ENCODE measurements at regions not wholly inside any gene's neighbourhood (a gene's known extent, or its start where the extent isn't known, plus 50 kb on each side); places are given as distances from the start of the nearest gene placed in this dataset.

DNA sequence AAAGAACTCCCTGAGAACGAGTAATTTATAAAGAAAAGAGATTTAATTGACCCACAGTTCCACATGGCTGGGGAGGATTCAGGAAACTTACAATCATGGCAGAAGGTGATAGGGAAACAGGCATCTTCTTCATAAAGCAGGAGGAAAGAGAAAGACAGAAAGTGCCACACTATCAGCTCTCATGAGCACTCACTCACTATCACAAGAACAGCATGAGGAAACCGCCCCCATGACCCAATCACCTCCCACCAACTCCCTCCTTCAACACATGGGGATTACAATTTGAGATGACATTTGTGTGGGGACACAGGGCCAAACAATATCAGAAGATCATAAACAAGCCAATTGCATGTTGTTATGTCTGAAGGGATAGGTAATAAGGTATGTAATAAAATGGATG, 935.9 kb upstream of the COX7C start:
- H2AFZ ChIP-seq = no peak overlapping the region
- DNase-seq (ENCODE audit: low spot score) = no peak
- 84% methylated on average over 2 of the region's 2 CpGs for WGBS (ENCODE audit: low lambda C conversion rate, missing lambda C conversion rate)
- no peaks in the 10 kb centered on the region for H3K4me1 ChIP-seq (ENCODE audit: insufficient read depth)
- H3K4me2 ChIP-seq = no peak overlapping the region
- no peak overlapping the region for H3K4me3 ChIP-seq
- no peaks in the 10 kb centered on the region for H3K36me3 ChIP-seq (replicated peaks; ENCODE audit: insufficient read depth, low read depth)
- H3K79me2 ChIP-seq = no peaks in the 10 kb centered on the region
- no peaks in the 10 kb centered on the region for H3K9me3 ChIP-seq (ENCODE audit: low read depth)
- no peaks in the 10 kb centered on the region for H3K9me2 ChIP-seq (replicated peaks; ENCODE audit: insufficient read depth)
- H4K20me1 ChIP-seq (ENCODE audit: insufficient read depth, poor library complexity, severe bottlenecking) = no peaks in the 10 kb centered on the region
- TF ChIP-seq EZH2 (IDR thresholded peaks at IDR 0.05; ENCODE audit: borderline replicate concordance) (no peak), EZH2phosphoT487 (IDR thresholded peaks at IDR 0.05; ENCODE audit: low read depth, severe bottlenecking, unreplicated experiment) (no peak)
- TF ChIP-seq, protein P1, sequence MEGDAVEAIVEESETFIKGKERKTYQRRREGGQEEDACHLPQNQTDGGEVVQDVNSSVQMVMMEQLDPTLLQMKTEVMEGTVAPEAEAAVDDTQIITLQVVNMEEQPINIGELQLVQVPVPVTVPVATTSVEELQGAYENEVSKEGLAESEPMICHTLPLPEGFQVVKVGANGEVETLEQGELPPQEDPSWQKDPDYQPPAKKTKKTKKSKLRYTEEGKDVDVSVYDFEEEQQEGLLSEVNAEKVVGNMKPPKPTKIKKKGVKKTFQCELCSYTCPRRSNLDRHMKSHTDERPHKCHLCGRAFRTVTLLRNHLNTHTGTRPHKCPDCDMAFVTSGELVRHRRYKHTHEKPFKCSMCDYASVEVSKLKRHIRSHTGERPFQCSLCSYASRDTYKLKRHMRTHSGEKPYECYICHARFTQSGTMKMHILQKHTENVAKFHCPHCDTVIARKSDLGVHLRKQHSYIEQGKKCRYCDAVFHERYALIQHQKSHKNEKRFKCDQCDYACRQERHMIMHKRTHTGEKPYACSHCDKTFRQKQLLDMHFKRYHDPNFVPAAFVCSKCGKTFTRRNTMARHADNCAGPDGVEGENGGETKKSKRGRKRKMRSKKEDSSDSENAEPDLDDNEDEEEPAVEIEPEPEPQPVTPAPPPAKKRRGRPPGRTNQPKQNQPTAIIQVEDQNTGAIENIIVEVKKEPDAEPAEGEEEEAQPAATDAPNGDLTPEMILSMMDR (IDR thresholded peaks at IDR 0.05; ENCODE audit: poor library complexity) = no peak
- H3K27ac ChIP-seq = no peak overlapping the region
- H3K27me3 ChIP-seq = no peaks in the 10 kb centered on the region

DNA sequence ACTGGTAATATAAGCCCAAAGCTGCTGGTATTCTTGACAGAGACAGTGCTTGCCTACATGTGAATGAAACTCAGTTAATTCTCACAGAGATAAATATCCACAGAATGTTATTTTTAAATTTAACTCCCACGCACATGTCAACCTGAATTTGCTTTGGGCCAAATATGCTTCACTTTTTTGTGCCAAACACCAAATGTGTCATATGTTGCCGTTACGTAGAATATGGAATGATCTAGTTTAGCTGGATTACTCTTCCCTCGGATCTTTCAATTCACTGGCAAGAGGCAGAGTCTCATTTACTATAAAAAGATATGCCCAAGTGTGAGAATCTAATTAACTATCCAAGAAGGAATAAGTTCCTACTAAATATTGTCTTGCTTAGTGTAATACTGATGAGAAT, 933.4 kb upstream of the COX7C start:
- no peak for DNase-seq (ENCODE audit: low spot score)
- Histone ChIP-seq H3K4me1 (ENCODE audit: insufficient read depth) (no peaks in the 10 kb centered on the region), H3K9me2 (replicated peaks; ENCODE audit: insufficient read depth) (no peaks in the 10 kb centered on the region), H3K27me3 (no peaks in the 10 kb centered on the region), H3K27ac (no peak overlapping the region), H3K9me3 (ENCODE audit: low read depth) (no peaks in the 10 kb centered on the region), H2AFZ (no peak overlapping the region), H3K79me2 (no peaks in the 10 kb centered on the region), H3K4me3 (no peak overlapping the region), H4K20me1 (ENCODE audit: insufficient read depth, poor library complexity, severe bottlenecking) (no peaks in the 10 kb centered on the region), H3K36me3 (replicated peaks; ENCODE audit: insufficient read depth, low read depth) (no peaks in the 10 kb centered on the region), H3K4me2 (no peak overlapping the region)
- WGBS (ENCODE audit: low lambda C conversion rate, missing lambda C conversion rate) = 94% methylated on average over 4 of the region's 4 CpGs
- TF ChIP-seq, protein P1 (IDR thresholded peaks at IDR 0.05; ENCODE audit: poor library complexity) = no peak
- no peak for TF ChIP-seq EZH2phosphoT487 (IDR thresholded peaks at IDR 0.05; ENCODE audit: low read depth, severe bottlenecking, unreplicated experiment)
- TF ChIP-seq EZH2 (IDR thresholded peaks at IDR 0.05; ENCODE audit: borderline replicate concordance) = no peak

DNA sequence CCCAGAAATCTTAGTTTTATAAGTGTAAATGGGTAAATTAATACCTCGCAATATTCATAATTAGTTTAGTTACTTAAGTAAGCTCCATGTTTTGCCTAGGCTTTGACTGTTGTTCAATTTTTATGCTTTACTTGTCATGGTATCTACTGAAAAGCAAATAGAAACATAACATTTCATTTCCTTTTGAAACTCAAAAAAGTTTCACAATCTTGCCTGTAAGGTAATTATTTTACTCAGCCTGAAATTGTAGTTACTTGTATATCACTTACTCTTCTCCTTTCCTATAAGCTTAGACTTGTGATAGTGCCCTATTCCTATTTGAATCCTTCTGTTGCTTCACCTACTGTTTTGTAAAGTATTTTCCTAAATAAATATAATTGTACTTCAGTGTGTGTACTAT, 914.4 kb upstream of the COX7C start:
- TF ChIP-seq, protein P1 (IDR thresholded peaks at IDR 0.05; ENCODE audit: poor library complexity) = no peak
- no peak for TF ChIP-seq EZH2 (IDR thresholded peaks at IDR 0.05; ENCODE audit: borderline replicate concordance)
- TF ChIP-seq EZH2phosphoT487 (IDR thresholded peaks at IDR 0.05; ENCODE audit: low read depth, severe bottlenecking, unreplicated experiment) = no peak
- H2AFZ ChIP-seq = no peak overlapping the region
- H3K27ac ChIP-seq = no peak overlapping the region
- no peak for DNase-seq (ENCODE audit: low spot score)
- no peaks in the 10 kb centered on the region for H3K36me3 ChIP-seq (replicated peaks; ENCODE audit: insufficient read depth, low read depth)
- no peaks in the 10 kb centered on the region for H3K79me2 ChIP-seq
- no peak overlapping the region for H3K4me3 ChIP-seq
- no peaks in the 10 kb centered on the region for H3K9me2 ChIP-seq (replicated peaks; ENCODE audit: insufficient read depth)
- H3K4me1 ChIP-seq (ENCODE audit: insufficient read depth) = no peaks in the 10 kb centered on the region
- no peaks in the 10 kb centered on the region for H3K9me3 ChIP-seq (ENCODE audit: low read depth)
- no peaks in the 10 kb centered on the region for H4K20me1 ChIP-seq (ENCODE audit: insufficient read depth, poor library complexity, severe bottlenecking)
- no peak overlapping the region for H3K4me2 ChIP-seq
- 94% methylated on average over 1 of the region's 1 CpG for WGBS (ENCODE audit: low lambda C conversion rate, missing lambda C conversion rate)
- H3K27me3 ChIP-seq = no peaks in the 10 kb centered on the region

DNA sequence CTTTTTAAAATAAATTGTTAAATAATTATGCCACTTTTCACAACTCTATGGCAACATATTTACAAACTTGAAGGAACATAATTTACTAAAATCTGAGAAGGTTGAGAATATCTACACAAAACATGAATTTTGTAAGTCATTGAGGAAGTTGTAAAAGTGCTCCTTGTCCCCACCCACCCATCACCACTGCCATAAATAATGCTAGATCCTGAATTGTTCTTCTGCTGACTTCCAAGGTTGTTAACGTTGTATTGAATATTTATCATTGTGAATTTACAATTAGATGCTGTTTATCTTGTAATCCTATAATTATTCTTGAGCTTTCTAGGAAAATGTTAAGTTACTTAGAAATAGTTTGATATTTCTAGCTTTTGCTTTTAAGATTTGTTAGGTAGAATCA, 908.0 kb upstream of the COX7C start:
- WGBS (ENCODE audit: low lambda C conversion rate, missing lambda C conversion rate) = 76% methylated on average over 1 of the region's 1 CpG
- no peak overlapping the region for H3K27ac ChIP-seq
- H3K4me2 ChIP-seq = no peak overlapping the region
- no peak overlapping the region for H2AFZ ChIP-seq
- H3K4me3 ChIP-seq = no peak overlapping the region
- TF ChIP-seq EZH2 (IDR thresholded peaks at IDR 0.05; ENCODE audit: borderline replicate concordance) = no peak
- TF ChIP-seq, protein P1 (IDR thresholded peaks at IDR 0.05; ENCODE audit: poor library complexity) = no peak
- no peak for TF ChIP-seq EZH2phosphoT487 (IDR thresholded peaks at IDR 0.05; ENCODE audit: low read depth, severe bottlenecking, unreplicated experiment)
- no peak for DNase-seq (ENCODE audit: low spot score)
- no peaks in the 10 kb centered on the region for H3K36me3 ChIP-seq (replicated peaks; ENCODE audit: insufficient read depth, low read depth)
- no peaks in the 10 kb centered on the region for H3K79me2 ChIP-seq
- H3K9me2 ChIP-seq (replicated peaks; ENCODE audit: insufficient read depth) = no peaks in the 10 kb centered on the region
- no peaks in the 10 kb centered on the region for H3K27me3 ChIP-seq
- no peaks in the 10 kb centered on the region for H3K9me3 ChIP-seq (ENCODE audit: low read depth)
- no peaks in the 10 kb centered on the region for H4K20me1 ChIP-seq (ENCODE audit: insufficient read depth, poor library complexity, severe bottlenecking)
- no peaks in the 10 kb centered on the region for H3K4me1 ChIP-seq (ENCODE audit: insufficient read depth)
